NCI-H2081 treated with DMSO at 0.1 percent for 48 hours (cell line): ENCODE measurements at regions not wholly inside any gene's neighbourhood (a gene's known extent, or its start where the extent isn't known, plus 50 kb on each side); places are given as distances from the start of the nearest gene placed in this dataset.
"Not testable (repeated sequence)": the region's sequence is repeated elsewhere in the genome, so short reads cannot be mapped to it uniquely, and the experiment has no call there.

Source experiments
- DNase-seq: peaks from one replicate; lab custom pipeline; 2025; lab: John Stamatoyannopoulos, UW

GRCh38 chr1:219058891-219059820, 114.5 kb upstream of the LYPLAL1 start:
- no peak for DNase-seq

GRCh38 chr1:219060798-219061197, 112.9 kb upstream of the LYPLAL1 start:
- no peak for DNase-seq

- DNase-seq = no peak
Measured at GRCh38 chr1:219062161-219062560, 111.5 kb upstream of the LYPLAL1 start.

DNA sequence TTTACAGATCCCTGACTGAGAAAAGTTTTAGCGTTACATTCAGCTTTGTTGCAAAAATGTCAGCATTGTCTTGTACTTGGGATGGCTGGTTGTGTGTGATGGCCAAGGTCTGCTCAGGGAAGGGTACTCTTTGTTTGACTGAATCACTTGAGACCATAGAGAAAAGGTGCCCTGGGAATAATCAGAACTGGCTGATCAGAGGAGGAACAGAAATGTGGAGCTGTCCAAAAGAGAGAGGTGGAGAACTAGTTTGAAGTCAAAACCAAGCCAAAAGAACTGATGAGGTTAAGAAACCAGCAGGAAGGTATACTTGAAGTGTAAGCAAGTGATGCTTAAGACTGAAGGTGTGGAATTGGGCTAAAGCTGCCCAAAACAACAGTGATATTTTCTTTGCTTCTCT, 107.6 kb upstream of the LYPLAL1 start:
- DNase-seq = no peak

- no peak for DNase-seq
Measured at GRCh38 chr1:219066631-219067349, 106.9 kb upstream of the LYPLAL1 start.

- DNase-seq = no peak
Measured at GRCh38 chr1:219067350-219067712, 106.3 kb upstream of the LYPLAL1 start.

- not testable (repeated sequence) for DNase-seq
Measured at GRCh38 chr1:219070395-219070794, 103.3 kb upstream of the LYPLAL1 start.

GRCh38 chr1:219071209-219071608, 102.5 kb upstream of the LYPLAL1 start:
- no peak for DNase-seq

GRCh38 chr1:219072329-219072728, 101.3 kb upstream of the LYPLAL1 start:
- no peak for DNase-seq

DNA sequence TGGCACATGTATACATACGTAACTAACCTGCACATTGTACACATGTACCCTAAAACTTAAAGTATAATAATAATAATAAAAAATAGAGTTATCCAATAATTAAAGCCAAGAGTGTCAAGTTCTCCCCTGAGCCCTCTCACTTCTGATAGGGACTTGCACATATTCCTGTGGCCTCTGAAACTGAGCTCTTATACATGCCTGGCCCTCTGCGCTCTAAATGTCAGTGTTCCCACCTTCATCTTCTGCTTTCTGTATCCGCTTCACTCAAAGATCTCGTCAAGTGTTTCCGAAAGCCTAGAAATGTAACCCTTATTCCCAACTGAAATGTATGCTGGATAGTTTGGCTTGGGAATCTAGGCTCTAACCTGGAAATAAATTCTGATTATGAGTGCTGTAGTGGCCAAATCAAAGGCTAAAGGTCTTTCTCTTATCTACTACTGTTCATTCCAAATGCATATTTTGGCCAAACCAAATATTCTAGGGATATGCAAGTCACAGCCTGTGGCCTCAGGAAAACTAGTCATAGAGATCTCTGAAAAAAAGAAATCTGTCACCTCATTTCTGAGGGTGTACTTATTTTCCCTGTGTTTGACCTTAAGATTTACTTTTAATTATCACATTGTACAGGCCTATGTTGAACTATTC, 99.5 kb upstream of the LYPLAL1 start:
- DNase-seq = no peak

GRCh38 chr1:219075121-219075879, 98.4 kb upstream of the LYPLAL1 start:
- no peak for DNase-seq

DNA sequence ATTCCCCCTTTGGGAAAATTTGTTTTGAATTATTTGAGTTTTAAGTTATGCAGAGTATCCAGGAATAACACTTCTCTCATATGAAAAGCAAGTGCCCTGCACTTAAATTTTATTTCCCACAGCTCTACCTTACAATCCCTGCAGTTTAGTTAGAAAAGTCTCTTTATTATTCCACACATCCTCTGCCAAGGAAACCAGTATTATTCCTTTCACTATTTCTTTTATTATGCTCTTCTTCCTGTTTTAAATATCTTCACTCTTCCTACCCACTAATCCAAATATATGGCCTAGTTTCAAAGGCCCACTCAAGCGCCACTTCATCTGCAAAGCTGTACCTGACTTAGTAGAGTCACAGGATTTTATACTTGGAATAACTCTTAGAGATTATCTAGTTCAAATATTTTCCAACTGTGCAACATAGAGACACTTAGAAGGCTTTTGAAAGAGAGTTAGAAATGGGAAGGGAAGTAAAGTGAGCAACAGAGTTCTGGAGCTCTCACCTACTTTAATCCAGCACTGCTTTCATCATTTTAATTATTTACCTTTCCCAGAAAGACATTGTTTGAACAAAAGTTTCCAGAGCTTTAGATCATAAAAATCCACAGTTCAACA, 97.2 kb upstream of the LYPLAL1 start:
- no peak for DNase-seq

- DNase-seq = not testable (repeated sequence)
Measured at GRCh38 chr1:219077767-219078166, 95.9 kb upstream of the LYPLAL1 start.

DNA sequence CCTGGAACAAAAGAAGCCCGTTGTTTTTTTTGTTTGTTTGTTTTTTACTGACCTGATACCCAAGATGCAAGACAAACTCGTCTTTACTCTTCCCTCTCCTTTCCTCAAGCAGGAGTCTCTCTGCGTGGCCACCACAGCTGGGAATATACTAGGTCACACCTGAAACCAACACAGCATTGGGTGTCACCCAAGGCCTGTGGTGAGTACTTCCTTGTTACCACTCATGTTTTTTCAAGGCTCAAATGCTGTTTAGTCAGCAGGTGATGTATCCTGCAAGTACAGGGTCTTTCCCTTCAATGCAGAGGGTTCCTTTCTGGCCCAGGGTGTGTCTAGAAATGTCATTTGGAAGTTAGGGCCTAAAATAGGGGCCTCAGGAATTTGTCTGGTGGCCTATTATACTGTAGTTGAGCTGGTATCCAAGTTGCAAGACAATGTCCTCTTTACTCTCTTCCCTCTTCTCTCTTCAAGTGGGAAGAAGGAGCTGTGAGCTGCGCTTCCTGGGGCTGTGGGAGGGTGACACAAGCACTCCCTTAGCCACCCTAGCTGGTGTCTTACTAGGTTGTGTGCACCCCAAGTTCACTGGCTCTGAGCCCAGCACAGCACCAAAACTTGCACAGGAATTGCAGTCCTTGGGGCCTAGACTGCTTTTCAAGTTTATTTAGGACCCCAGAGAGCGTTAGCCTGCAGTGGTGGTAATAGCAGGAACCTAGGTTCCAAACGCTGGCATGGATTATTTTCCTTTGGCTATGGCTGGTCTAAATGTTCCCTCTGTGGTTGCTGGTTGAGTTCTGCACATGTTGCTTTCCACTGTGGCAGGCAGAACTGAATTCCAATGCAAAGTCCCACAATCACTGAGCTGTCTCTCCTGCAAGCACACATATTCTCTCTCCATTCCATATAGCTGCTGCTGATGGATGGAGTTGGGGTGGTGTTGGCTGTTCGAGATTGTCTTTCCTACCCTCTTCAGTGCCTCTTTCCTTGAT, 91.4 kb upstream of the LYPLAL1 start:
- DNase-seq = no peak

- no peak for DNase-seq
Measured at GRCh38 chr1:219083631-219084030, 90.0 kb upstream of the LYPLAL1 start.

- DNase-seq = no peak
Measured at GRCh38 chr1:219085082-219085481, 88.6 kb upstream of the LYPLAL1 start.

GRCh38 chr1:219085988-219086387, 87.7 kb upstream of the LYPLAL1 start:
- DNase-seq = no peak

- DNase-seq = no peak
Measured at GRCh38 chr1:219086956-219087469, 86.7 kb upstream of the LYPLAL1 start.

GRCh38 chr1:219088778-219089557, 84.7 kb upstream of the LYPLAL1 start:
- no peak for DNase-seq
